UCSD-AML1 (cell line): ENCODE measurements at regions not wholly inside any gene's neighbourhood (a gene's known extent, or its start where the extent isn't known, plus 50 kb on each side); places are given as distances from the start of the nearest gene placed in this dataset.

Source experiments
- DNase-seq: peaks from one replicate; lab custom pipeline; 2025; ENCODE audit not compliant: unreplicated experiment; lab: John Stamatoyannopoulos, UW

- DNase-seq = no peak
Observed at GRCh38 chr6:145323646-145324045, 411.7 kb downstream of the EPM2A start.

- DNase-seq = no peak
Observed at GRCh38 chr6:145327586-145327985, 407.7 kb downstream of the EPM2A start.

- no peak for DNase-seq
Observed at GRCh38 chr6:145329257-145329656, 406.1 kb downstream of the EPM2A start.

GRCh38 chr6:145331066-145331465, 404.3 kb downstream of the EPM2A start:
- DNase-seq = no peak

GRCh38 chr6:145332011-145332410, 403.3 kb downstream of the EPM2A start:
- DNase-seq = no peak

GRCh38 chr6:145336119-145336518, 399.2 kb downstream of the EPM2A start:
- DNase-seq = no peak

GRCh38 chr6:145339089-145339488, 396.2 kb downstream of the EPM2A start:
- no peak for DNase-seq

GRCh38 chr6:145340256-145340655, 395.1 kb downstream of the EPM2A start:
- DNase-seq = no peak

- no peak for DNase-seq
Observed at GRCh38 chr6:145345094-145345493, 390.2 kb downstream of the EPM2A start.

GRCh38 chr6:145347216-145347615, 388.1 kb downstream of the EPM2A start:
- no peak for DNase-seq

GRCh38 chr6:145349950-145350510, 385.3 kb downstream of the EPM2A start:
- no peak for DNase-seq

GRCh38 chr6:145350928-145351327, 384.4 kb downstream of the EPM2A start:
- no peak for DNase-seq

GRCh38 chr6:145352382-145353080, 382.8 kb downstream of the EPM2A start:
- DNase-seq = no peak

GRCh38 chr6:145360865-145361264, 374.5 kb downstream of the EPM2A start:
- DNase-seq = no peak

- DNase-seq = no peak
Observed at GRCh38 chr6:145367149-145367548, 368.2 kb downstream of the EPM2A start.

- DNase-seq = no peak
Observed at GRCh38 chr6:145368075-145368474, 367.2 kb downstream of the EPM2A start.

- no peak for DNase-seq
Observed at GRCh38 chr6:145370559-145370958, 364.8 kb downstream of the EPM2A start.

- DNase-seq = no peak
Observed at GRCh38 chr6:145372671-145373151, 362.6 kb downstream of the EPM2A start.

GRCh38 chr6:145373826-145374225, 361.5 kb downstream of the EPM2A start:
- DNase-seq = no peak

GRCh38 chr6:145374570-145374969, 360.8 kb downstream of the EPM2A start:
- DNase-seq = no peak

GRCh38 chr6:145375502-145375901, 359.8 kb downstream of the EPM2A start:
- no peak for DNase-seq

- no peak for DNase-seq
Observed at GRCh38 chr6:145380186-145380585, 355.1 kb downstream of the EPM2A start.

GRCh38 chr6:145381941-145382340, 353.4 kb downstream of the EPM2A start:
- DNase-seq = no peak
